NCI-H748 (cell line): ENCODE measurements at regions not wholly inside any gene's neighbourhood (a gene's known extent, or its start where the extent isn't known, plus 50 kb on each side); places are given as distances from the start of the nearest gene placed in this dataset.
"Not testable (repeated sequence)": the region's sequence is repeated elsewhere in the genome, so short reads cannot be mapped to it uniquely, and the experiment has no call there.

Experiments
- DNase-seq: peaks from one replicate; lab custom pipeline; 2025; ENCODE audit not compliant: unreplicated experiment; lab: John Stamatoyannopoulos, UW

- DNase-seq = no peak
Observed at GRCh38 chr6:73983367-73983766, 287.4 kb downstream of the CD109 start.

- no peak for DNase-seq
Observed at GRCh38 chr6:73980096-73980495, 284.1 kb downstream of the CD109 start.

GRCh38 chr6:73978330-73978729 is 282.3 kb downstream of the CD109 start:
- no peak for DNase-seq

GRCh38 chr6:73972518-73972917 is 276.5 kb downstream of the CD109 start:
- not testable (repeated sequence) for DNase-seq

- peak; percentile 15 for DNase-seq
Observed at GRCh38 chr6:73969971-73970970, 274.3 kb downstream of the CD109 start.

GRCh38 chr6:73968221-73968757 is 272.3 kb downstream of the CD109 start:
- DNase-seq = no peak

GRCh38 chr6:73965539-73966029 is 269.6 kb downstream of the CD109 start:
- no peak for DNase-seq

- no peak for DNase-seq
Observed at GRCh38 chr6:73964241-73964854, 268.3 kb downstream of the CD109 start.

- no peak for DNase-seq
Observed at GRCh38 chr6:73962884-73963283, 266.9 kb downstream of the CD109 start.

- DNase-seq = no peak
Observed at GRCh38 chr6:73956305-73956704, 260.3 kb downstream of the CD109 start.

GRCh38 chr6:73955800-73956199 is 259.8 kb downstream of the CD109 start:
- no peak for DNase-seq

- no peak for DNase-seq
Observed at GRCh38 chr6:73954881-73955280, 258.9 kb downstream of the CD109 start.

- no peak for DNase-seq
Observed at GRCh38 chr6:73951183-73951582, 255.2 kb downstream of the CD109 start.

- DNase-seq = no peak
Observed at GRCh38 chr6:73943930-73944652, 248.1 kb downstream of the CD109 start.

GRCh38 chr6:73943411-73943810 is 247.4 kb downstream of the CD109 start:
- DNase-seq = no peak

GRCh38 chr6:73942592-73943186 is 246.7 kb downstream of the CD109 start:
- no peak for DNase-seq

GRCh38 chr6:73941892-73942291 is 245.9 kb downstream of the CD109 start:
- no peak for DNase-seq

- DNase-seq = no peak
Observed at GRCh38 chr6:73937805-73938204, 241.8 kb downstream of the CD109 start.

- no peak for DNase-seq
Observed at GRCh38 chr6:73932866-73933265, 236.9 kb downstream of the CD109 start.

GRCh38 chr6:73929405-73929804 is 233.4 kb downstream of the CD109 start:
- no peak for DNase-seq

- no peak for DNase-seq
Observed at GRCh38 chr6:73927421-73927820, 231.4 kb downstream of the CD109 start.
